Osteocyte (in vitro differentiated cells): ENCODE measurements at regions not wholly inside any gene's neighbourhood (a gene's known extent, or its start where the extent isn't known, plus 50 kb on each side); places are given as distances from the start of the nearest gene placed in this dataset.
A peak's percentile ranks its signal among the peaks of the same experiment; 100 is the strongest.

Experiments
- DNase-seq: peaks from one replicate; pipeline ENCODE4 v3.0.0; 2021; ENCODE audit warnings: mixed read lengths; ENCODE audit not compliant: unreplicated experiment; ENCODE audit errors: extremely low spot score
- H3K27ac Mint-ChIP-seq: one replicate; pipeline ENCODE4 v1.8.0; 2021; ENCODE audit warnings: mild to moderate bottlenecking, mixed read lengths; ENCODE audit not compliant: unreplicated experiment
- H3K27me3 Mint-ChIP-seq: one replicate; pipeline ENCODE4 v1.8.0; 2021; ENCODE audit warnings: mixed read lengths; ENCODE audit not compliant: unreplicated experiment
- H3K36me3 Mint-ChIP-seq: one replicate; pipeline ENCODE4 v1.8.0; 2021; ENCODE audit warnings: mixed read lengths; ENCODE audit not compliant: unreplicated experiment
- H3K4me1 Mint-ChIP-seq: one replicate; pipeline ENCODE4 v1.8.0; 2021; ENCODE audit warnings: mixed read lengths; ENCODE audit not compliant: unreplicated experiment
- H3K4me3 Mint-ChIP-seq: one replicate; pipeline ENCODE4 v1.8.0; 2021; ENCODE audit warnings: mild to moderate bottlenecking, moderate library complexity, mixed read lengths; ENCODE audit not compliant: unreplicated experiment
- H3K9me3 Mint-ChIP-seq: one replicate; pipeline ENCODE4 v1.8.0; 2021; ENCODE audit warnings: mixed read lengths; ENCODE audit not compliant: unreplicated experiment
- CTCF ChIP-seq: fragments of 200-600 bp; sonication (generic); IDR thresholded peaks from 2 replicates; pipeline ENCODE4 v1.5.0; 2021; ENCODE audit warnings: antibody characterized with exemption, mild to moderate bottlenecking, moderate library complexity

DNA sequence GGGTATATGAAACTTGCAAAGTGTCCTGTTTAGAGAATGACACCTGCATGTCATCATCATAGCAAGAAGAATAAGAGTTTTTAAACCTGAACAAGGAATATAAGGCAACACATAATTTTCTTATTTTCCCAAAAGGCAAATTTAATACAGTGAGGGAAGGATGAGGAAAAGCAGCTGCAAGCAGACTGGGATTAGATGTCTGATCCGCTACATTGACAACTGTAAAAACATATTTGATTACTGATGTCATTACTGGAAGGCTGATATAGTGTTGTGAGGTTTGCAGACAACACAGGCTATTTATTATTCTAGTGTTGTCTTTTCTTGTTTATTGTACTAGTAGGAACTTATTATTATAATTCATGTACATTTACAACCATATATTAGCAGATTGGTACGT, 528.7 kb downstream of the ZIC1 start:
- no peak overlapping the region for H3K27ac Mint-ChIP-seq
- H3K4me1 Mint-ChIP-seq: peaks cover 35% of the 10 kb centered on the region
- no peak for DNase-seq
- no peak for TF ChIP-seq CTCF
- H3K36me3 Mint-ChIP-seq: no peaks in the 10 kb centered on the region
- no peaks in the 10 kb centered on the region for H3K9me3 Mint-ChIP-seq
- H3K27me3 Mint-ChIP-seq: no peaks in the 10 kb centered on the region
- H3K4me3 Mint-ChIP-seq: no peak overlapping the region

- no peak for DNase-seq
- H3K9me3 Mint-ChIP-seq: no peaks in the 10 kb centered on the region
- H3K4me1 Mint-ChIP-seq: peaks cover 44% of the 10 kb centered on the region
- peak overlapping the region; percentile 36 for H3K4me3 Mint-ChIP-seq
- no peaks in the 10 kb centered on the region for H3K27me3 Mint-ChIP-seq
- H3K27ac Mint-ChIP-seq: no peak overlapping the region
- H3K36me3 Mint-ChIP-seq: no peaks in the 10 kb centered on the region
- no peak for TF ChIP-seq CTCF
These were observed 530.3 kb downstream of the ZIC1 start for GRCh38 chr3:147939425-147939824.

DNA sequence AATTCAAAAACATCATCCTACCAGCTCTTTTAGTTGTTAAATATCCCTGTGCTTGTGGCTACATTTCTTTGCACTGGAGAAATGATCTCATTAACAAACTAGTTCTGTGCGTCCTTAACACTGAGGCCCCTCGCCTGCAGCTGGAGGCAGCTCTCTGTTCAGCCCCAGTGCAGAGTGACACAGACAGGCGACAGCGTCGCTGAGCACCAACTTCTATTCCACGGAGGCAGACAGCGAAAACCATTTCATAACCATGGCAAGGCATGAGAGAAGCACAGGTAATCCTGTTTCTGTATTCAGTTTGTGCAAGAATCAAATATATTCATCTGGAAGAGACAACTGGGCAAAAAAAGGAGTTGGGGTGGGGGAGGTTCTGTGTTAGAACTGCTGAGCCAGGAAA, 530.7 kb downstream of the ZIC1 start:
- Mint-ChIP-seq H3K4me1 (peaks cover 41% of the 10 kb centered on the region), H3K9me3 (no peaks in the 10 kb centered on the region), H3K27me3 (no peaks in the 10 kb centered on the region), H3K27ac (no peak overlapping the region), H3K4me3 (peak overlapping the region; percentile 36), H3K36me3 (no peaks in the 10 kb centered on the region)
- no peak for DNase-seq
- TF ChIP-seq CTCF: no peak

DNA sequence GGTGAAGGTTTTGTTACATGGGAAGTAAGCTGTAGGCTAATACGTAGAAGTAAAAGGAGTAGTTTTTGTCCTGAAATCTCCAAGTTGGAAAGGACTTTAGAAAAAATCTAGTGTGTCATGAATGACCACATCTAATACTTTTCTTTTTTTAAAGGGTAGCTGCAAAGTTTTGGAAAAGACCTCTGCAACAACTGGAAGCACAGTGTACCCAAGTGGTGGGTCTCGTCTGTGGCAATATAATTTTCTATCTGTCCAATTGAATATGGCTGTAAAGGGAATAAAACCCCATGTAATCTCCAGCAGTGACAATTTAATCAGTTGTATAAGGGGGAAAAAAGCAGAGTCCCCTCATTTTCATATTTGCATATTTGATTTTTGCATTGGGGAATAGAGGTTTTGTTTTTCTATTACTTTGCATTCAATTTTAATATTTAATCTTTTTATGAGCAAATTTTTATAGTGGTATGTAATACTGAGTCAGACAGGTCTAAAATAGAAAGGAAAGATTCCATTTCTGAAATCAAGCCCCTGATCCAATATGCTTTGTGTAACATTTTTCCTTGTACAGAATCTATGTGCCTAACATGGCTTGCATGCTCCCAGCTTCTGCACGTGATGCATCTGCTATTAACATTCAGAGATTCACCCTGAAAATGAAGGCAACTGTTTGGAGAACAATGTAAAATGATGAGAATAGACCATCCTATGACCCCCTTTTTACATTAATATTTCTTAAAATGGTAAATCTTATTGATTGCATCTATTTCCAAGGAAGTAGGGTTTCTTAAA, 531.4 kb downstream of the ZIC1 start:
- H3K9me3 Mint-ChIP-seq: no peaks in the 10 kb centered on the region
- no peak for DNase-seq
- peaks cover 42% of the 10 kb centered on the region for H3K4me1 Mint-ChIP-seq
- H3K36me3 Mint-ChIP-seq: no peaks in the 10 kb centered on the region
- H3K27ac Mint-ChIP-seq: no peak overlapping the region
- H3K27me3 Mint-ChIP-seq: no peaks in the 10 kb centered on the region
- no peak overlapping the region for H3K4me3 Mint-ChIP-seq
- TF ChIP-seq CTCF: peak; percentile 25

GRCh38 chr3:147941969-147942368, 532.8 kb downstream of the ZIC1 start:
- TF ChIP-seq CTCF: no peak
- H3K27ac Mint-ChIP-seq: no peak overlapping the region
- H3K4me1 Mint-ChIP-seq: peaks cover 56% of the 10 kb centered on the region
- H3K27me3 Mint-ChIP-seq: no peaks in the 10 kb centered on the region
- no peak overlapping the region for H3K4me3 Mint-ChIP-seq
- no peak for DNase-seq
- H3K9me3 Mint-ChIP-seq: no peaks in the 10 kb centered on the region
- H3K36me3 Mint-ChIP-seq: no peaks in the 10 kb centered on the region
